Caco-2 (cell line): ENCODE measurements at regions not wholly inside any gene's neighbourhood (a gene's known extent, or its start where the extent isn't known, plus 50 kb on each side); places are given as distances from the start of the nearest gene placed in this dataset.
"Not testable (repeated sequence)": the region's sequence is repeated elsewhere in the genome, so short reads cannot be mapped to it uniquely, and the experiment has no call there.

Experiments used
- BruUV-seq: library from RNA; stranded (reverse); fragments of 400-500 nt; replicated peaks from 2 replicates; lab custom pipeline; 2021; lab: Mats Ljungman, UMichigan
- CTCF ChIA-PET: fragments of 300-600 bp; sonication (Branson Sonifier 250); formaldehyde crosslinking; loops from one replicate; lab custom pipeline; 2022; ENCODE audit warnings: antibody characterized with exemption; lab: Charles Lee
- POLR2A ChIA-PET: fragments of 300-600 bp; sonication (Branson Sonifier 250); formaldehyde crosslinking; loops from one replicate; lab custom pipeline; 2022; ENCODE audit warnings: antibody characterized with exemption; lab: Charles Lee
- DNase-seq, 2 experiments: peaks; one replicate each; pipeline versions ENCODE4 v3.0.0 to v3.0.0-alpha.2; 2020 to 2022
- H3K27me3 ChIP-seq: replicated peaks from 2 replicates; pipeline ENCODE4 v1.6.0; 2011; ENCODE audit warnings: low read length; ENCODE audit not compliant: control insufficient read depth, insufficient read depth
- H3K36me3 ChIP-seq: 2 replicates; pipeline ENCODE4 v1.5.1; 2011; ENCODE audit warnings: low read length; ENCODE audit not compliant: control insufficient read depth, insufficient read depth
- H3K4me1 ChIP-seq: fragments of 250-450 bp; sonication (Bioruptor Pico); 2 replicates; pipeline ENCODE4 v1.5.1; 2020; ENCODE audit warnings: mild to moderate bottlenecking
- H3K4me3 ChIP-seq: 2 replicates; pipeline ENCODE4 v1.5.1; 2011; ENCODE audit warnings: low read depth, mild to moderate bottlenecking, control low read depth, low read length
- H3K9me3 ChIP-seq: fragments of 250-450 bp; sonication (Bioruptor Pico); 2 replicates; pipeline ENCODE4 v1.5.1; 2020; ENCODE audit warnings: mild to moderate bottlenecking, moderate library complexity
- H3K27ac Mint-ChIP-seq: one replicate; pipeline ENCODE4 v1.8.0; 2022; ENCODE audit warnings: mixed read lengths; ENCODE audit not compliant: unreplicated experiment
- H3K27me3 Mint-ChIP-seq: one replicate; pipeline ENCODE4 v1.8.0; 2022; ENCODE audit warnings: mixed read lengths; ENCODE audit not compliant: insufficient read depth, unreplicated experiment
- H3K36me3 Mint-ChIP-seq: one replicate; pipeline ENCODE4 v1.8.0; 2022; ENCODE audit warnings: mild to moderate bottlenecking, mixed read lengths; ENCODE audit not compliant: insufficient read depth, unreplicated experiment
- H3K4me1 Mint-ChIP-seq: one replicate; pipeline ENCODE4 v1.8.0; 2022; ENCODE audit warnings: low read depth, mixed read lengths; ENCODE audit not compliant: unreplicated experiment
- H3K4me3 Mint-ChIP-seq: one replicate; pipeline ENCODE4 v1.8.0; 2022; ENCODE audit warnings: mild to moderate bottlenecking, moderate library complexity, mixed read lengths; ENCODE audit not compliant: unreplicated experiment
- H3K9me3 Mint-ChIP-seq: one replicate; pipeline ENCODE4 v1.8.0; 2022; ENCODE audit warnings: mixed read lengths; ENCODE audit not compliant: unreplicated experiment
- intact Hi-C: fragments of 100-400 bp; cut with micrococcal nuclease; formaldehyde crosslinking; loops from one replicate; pipeline ENCODE4 v1.10.0; 2022; ENCODE audit not compliant: unreplicated experiment
- TF ChIP-seq, protein P1 (sequence below), 2 experiments: fragments of 200-600 bp in 1 of 2; IDR thresholded peaks; 1 replicate in 1 of 2; 2 replicates in 1 of 2; pipeline versions ENCODE4 v1.5.1 to v1.8.0; 2011 to 2022; ENCODE audit warnings: antibody characterized with exemption in 1 of 2, control low read depth in 1 of 2, inconsistent platforms in 1 of 2, low read depth in 1 of 2, low read length in 1 of 2, mild to moderate bottlenecking in 1 of 2, moderate library complexity in 1 of 2; ENCODE audit not compliant: insufficient read depth in 1 of 2, severe bottlenecking in 1 of 2, unreplicated experiment in 1 of 2

DNA sequence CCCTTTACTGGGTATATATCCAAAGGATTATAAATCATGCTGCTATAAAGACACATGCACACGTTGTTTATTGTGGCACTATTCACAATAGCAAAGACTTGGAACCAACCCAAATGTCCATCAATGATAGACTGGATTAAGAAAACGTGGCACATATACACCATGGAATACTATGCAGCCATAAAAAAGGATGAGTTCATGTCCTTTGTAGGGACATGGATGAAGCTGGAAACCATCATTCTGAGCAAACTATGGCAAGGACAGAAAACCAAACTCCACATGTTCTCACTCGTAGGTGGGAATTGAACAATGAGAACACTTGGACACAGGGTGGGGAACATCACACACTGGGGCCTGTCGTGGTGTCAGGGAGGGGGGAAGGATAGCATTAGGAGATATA, 59.2 kb downstream of the CXorf49B start:
- H3K27ac Mint-ChIP-seq, H3K27me3 Mint-ChIP-seq, H3K9me3 Mint-ChIP-seq, BruUV-seq, H3K4me3 Mint-ChIP-seq, POLR2A ChIA-PET, H3K36me3 Mint-ChIP-seq, CTCF ChIA-PET, H3K4me1 ChIP-seq, H3K9me3 ChIP-seq, H3K36me3 ChIP-seq, H3K4me1 Mint-ChIP-seq, H3K4me3 ChIP-seq, intact Hi-C loops, DNase-seq, H3K27me3 ChIP-seq: not testable (repeated sequence)

GRCh38 chrX:71823391-71824057, 60.4 kb downstream of the CXorf49B start:
- intact Hi-C loops, result no loop called here
- BruUV-seq, result no TSS peak

DNA sequence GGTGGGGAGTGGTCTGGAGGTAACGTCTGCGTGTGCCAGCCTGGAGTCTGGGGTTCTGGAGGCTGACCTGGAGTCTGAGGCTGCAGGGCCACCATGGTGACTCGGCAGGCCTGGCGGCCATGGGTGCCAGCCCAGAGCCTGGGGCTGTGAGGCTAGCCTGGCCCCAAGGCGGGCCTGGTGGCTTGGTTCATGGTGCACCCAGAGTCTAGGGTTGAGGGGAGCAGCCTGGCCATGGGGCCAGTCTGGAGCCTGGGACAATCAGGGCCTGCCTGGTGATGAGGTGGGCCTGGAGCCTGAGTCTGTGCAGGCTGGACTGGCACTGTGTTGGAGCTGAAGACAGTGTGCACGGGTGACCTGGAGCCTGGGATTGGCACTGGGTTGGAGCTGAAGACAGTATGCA, 64.9 kb downstream of the CXorf49B start:
- Mint-ChIP-seq H3K9me3 (no peaks in the 10 kb centered on the region), H3K27me3 (no peaks in the 10 kb centered on the region), H3K27ac (no peak overlapping the region), H3K36me3 (no peaks in the 10 kb centered on the region), H3K4me3 (no peak overlapping the region), H3K4me1 (no peaks in the 10 kb centered on the region)
- POLR2A ChIA-PET, result no interaction called here
- intact Hi-C loops, result no loop called here
- no peak overlapping the region for H3K4me3 ChIP-seq
- CTCF ChIA-PET, result no interaction called here
- TF ChIP-seq, protein P1, sequence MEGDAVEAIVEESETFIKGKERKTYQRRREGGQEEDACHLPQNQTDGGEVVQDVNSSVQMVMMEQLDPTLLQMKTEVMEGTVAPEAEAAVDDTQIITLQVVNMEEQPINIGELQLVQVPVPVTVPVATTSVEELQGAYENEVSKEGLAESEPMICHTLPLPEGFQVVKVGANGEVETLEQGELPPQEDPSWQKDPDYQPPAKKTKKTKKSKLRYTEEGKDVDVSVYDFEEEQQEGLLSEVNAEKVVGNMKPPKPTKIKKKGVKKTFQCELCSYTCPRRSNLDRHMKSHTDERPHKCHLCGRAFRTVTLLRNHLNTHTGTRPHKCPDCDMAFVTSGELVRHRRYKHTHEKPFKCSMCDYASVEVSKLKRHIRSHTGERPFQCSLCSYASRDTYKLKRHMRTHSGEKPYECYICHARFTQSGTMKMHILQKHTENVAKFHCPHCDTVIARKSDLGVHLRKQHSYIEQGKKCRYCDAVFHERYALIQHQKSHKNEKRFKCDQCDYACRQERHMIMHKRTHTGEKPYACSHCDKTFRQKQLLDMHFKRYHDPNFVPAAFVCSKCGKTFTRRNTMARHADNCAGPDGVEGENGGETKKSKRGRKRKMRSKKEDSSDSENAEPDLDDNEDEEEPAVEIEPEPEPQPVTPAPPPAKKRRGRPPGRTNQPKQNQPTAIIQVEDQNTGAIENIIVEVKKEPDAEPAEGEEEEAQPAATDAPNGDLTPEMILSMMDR (IDR thresholded peaks at IDR 0.05; ENCODE audit: insufficient read depth in 1 of 2, low read depth in 1 of 2, low read length in 1 of 2, severe bottlenecking in 1 of 2, unreplicated experiment in 1 of 2), result no peak
- H3K27me3 ChIP-seq, result no peaks in the 10 kb centered on the region
- DNase-seq, result no peak
- H3K4me1 ChIP-seq, result no peaks in the 10 kb centered on the region
- no peaks in the 10 kb centered on the region for H3K9me3 ChIP-seq
- H3K36me3 ChIP-seq, result no peaks in the 10 kb centered on the region
- BruUV-seq, result no TSS peak

More at GRCh38 chrX:71823391-71824057, 60.4 kb downstream of the CXorf49B start:
- no peak overlapping the region for H3K4me3 Mint-ChIP-seq
- H3K4me1 Mint-ChIP-seq, result no peaks in the 10 kb centered on the region
- H3K9me3 Mint-ChIP-seq, result no peaks in the 10 kb centered on the region
- H3K4me1 ChIP-seq, result no peaks in the 10 kb centered on the region
- ChIA-PET POLR2A (no interaction called here), CTCF (no interaction called here)
- no peak overlapping the region for H3K4me3 ChIP-seq
- H3K27me3 Mint-ChIP-seq, result peaks cover 5% of the 10 kb centered on the region
- H3K27me3 ChIP-seq, result no peaks in the 10 kb centered on the region
- no peaks in the 10 kb centered on the region for H3K9me3 ChIP-seq
- DNase-seq, result no peak
- H3K27ac Mint-ChIP-seq, result no peak overlapping the region
- TF ChIP-seq, protein P1 (IDR thresholded peaks at IDR 0.05; ENCODE audit: insufficient read depth in 1 of 2, low read depth in 1 of 2, low read length in 1 of 2, severe bottlenecking in 1 of 2, unreplicated experiment in 1 of 2), result no peak
- H3K36me3 Mint-ChIP-seq, result no peaks in the 10 kb centered on the region
- H3K36me3 ChIP-seq, result no peaks in the 10 kb centered on the region

- H3K36me3 ChIP-seq, intact Hi-C loops, H3K27me3 ChIP-seq, DNase-seq, H3K4me1 Mint-ChIP-seq, H3K27ac Mint-ChIP-seq, H3K4me3 Mint-ChIP-seq, H3K4me3 ChIP-seq, H3K9me3 ChIP-seq, BruUV-seq, CTCF ChIA-PET, H3K9me3 Mint-ChIP-seq, POLR2A ChIA-PET, H3K4me1 ChIP-seq, H3K36me3 Mint-ChIP-seq: not testable (repeated sequence)
- H3K27me3 Mint-ChIP-seq, result peaks cover 10% of the 10 kb centered on the region
These were observed 72.6 kb upstream of the NHSL2 start for GRCh38 chrX:71838092-71838491.
